ENCODE measurements at regions not wholly inside any gene's neighbourhood (a gene's known extent, or its start where the extent isn't known, plus 50 kb on each side); places are given as distances from the start of the nearest gene placed in this dataset.

- ATAC-seq (peak; percentile 52 to 80 (median 70)), DNase-seq (peak; percentile 69 to 91 (median 74)), FAIRE-seq (no peak)
- peaks cover 13 to 28% (median 21%) of the 10 kb centered on the region in 3 donors for H3K4me1 ChIP-seq
- H3K36me3 ChIP-seq = no peaks in the 10 kb centered on the region
- no peaks in the 10 kb centered on the region for H3K27me3 ChIP-seq
- 0 to 1% methylated on average over 68 to 78 of the region's 78 CpGs for WGBS, 2 donors
- no peaks in the 10 kb centered on the region for H3K9me3 ChIP-seq
- intact Hi-C loops (cut with DNase I) = no loop called here
- peak overlapping the region; percentile 55 to 84 (median 73) for H3K4me3 ChIP-seq
- TF ChIP-seq CTCF (IDR thresholded peaks at IDR 0.05) = no peak
- H3K27ac ChIP-seq = peak overlapping the region; percentile 64 to 88 (median 82)
These were observed 61.3 kb upstream of the EPB41L1 start for GRCh38 chr20:36093025-36093803.

- ATAC-seq (peak; percentile 22 to 38 (median 27)), FAIRE-seq (no peak), DNase-seq (no peak)
- Histone ChIP-seq H3K27ac (peak overlapping the region; percentile 64 to 88 (median 82)), H3K36me3 (no peaks in the 10 kb centered on the region), H3K4me3 (peak overlapping the region; percentile 55 to 84 (median 73)), H3K9me3 (no peaks in the 10 kb centered on the region), H3K27me3 (no peaks in the 10 kb centered on the region), H3K4me1 (peaks cover 14 to 34% (median 24%) of the 10 kb centered on the region in 3 donors)
- intact Hi-C loops (cut with DNase I) = no loop called here
- TF ChIP-seq CTCF (IDR thresholded peaks at IDR 0.05) = no peak
- 0 to 4% methylated on average over 2 of the region's 2 CpGs for WGBS, 2 donors
These were observed 60.8 kb upstream of the EPB41L1 start for GRCh38 chr20:36093804-36094145.

GRCh38 chr20:36094497-36094896 lies 60.0 kb upstream of the EPB41L1 start:
- no peaks in the 10 kb centered on the region for H3K9me3 ChIP-seq
- 33 to 35% methylated on average over 6 of the region's 6 CpGs for WGBS, 2 donors
- FAIRE-seq = no peak
- no peaks in the 10 kb centered on the region for H3K36me3 ChIP-seq
- H3K27me3 ChIP-seq = no peaks in the 10 kb centered on the region
- no peak for DNase-seq
- TF ChIP-seq CTCF (IDR thresholded peaks at IDR 0.05) = no peak
- H3K27ac ChIP-seq = peak overlapping the region; percentile 64 to 88 (median 82)
- H3K4me3 ChIP-seq = peak overlapping the region in 2 of 4 donors; percentile 72 to 84
- ATAC-seq = peak in 1 of 4 donors; percentile 2
- intact Hi-C loops (cut with DNase I) = no loop called here
- H3K4me1 ChIP-seq = peaks cover 14 to 34% (median 24%) of the 10 kb centered on the region in 3 donors

- intact Hi-C loops (cut with DNase I) = no loop called here
- FAIRE-seq = no peak
- TF ChIP-seq CTCF (IDR thresholded peaks at IDR 0.05) = no peak
- DNase-seq = no peak
- Histone ChIP-seq H3K27ac (peak overlapping the region in 3 of 4 donors; percentile 22 to 87 (median 69)), H3K36me3 (no peaks in the 10 kb centered on the region), H3K4me1 (peaks cover 15 to 42% (median 24%) of the 10 kb centered on the region in 3 donors), H3K4me3 (no peak overlapping the region), H3K27me3 (no peaks in the 10 kb centered on the region), H3K9me3 (no peaks in the 10 kb centered on the region)
- no peak for ATAC-seq
These were observed 58.1 kb upstream of the EPB41L1 start for GRCh38 chr20:36096435-36096834.

Data from pancreas (tissue), 10 donors.